Mesothelial cell of epicardium (in vitro differentiated cells): ENCODE measurements at regions not wholly inside any gene's neighbourhood (a gene's known extent, or its start where the extent isn't known, plus 50 kb on each side); places are given as distances from the start of the nearest gene placed in this dataset.
A peak's percentile ranks its signal among the peaks of the same experiment; 100 is the strongest.

Experiments
- DNase-seq, 2 experiments: peaks; one replicate each; pipeline ENCODE4 v3.0.0; 2021; ENCODE audit warnings: low spot score in 2 of 2; ENCODE audit not compliant: unreplicated experiment in 2 of 2
- H3K27ac Mint-ChIP-seq: 2 replicates; pipeline ENCODE4 v1.8.0; 2021; ENCODE audit warnings: mixed read lengths
- H3K27me3 Mint-ChIP-seq: 2 replicates; pipeline ENCODE4 v1.8.0; 2021; ENCODE audit warnings: low read depth, mixed read lengths
- H3K36me3 Mint-ChIP-seq: 2 replicates; pipeline ENCODE4 v1.8.0; 2021; ENCODE audit warnings: mixed read lengths
- H3K4me1 Mint-ChIP-seq: 2 replicates; pipeline ENCODE4 v1.8.0; 2021; ENCODE audit warnings: mixed read lengths
- H3K4me3 Mint-ChIP-seq: 2 replicates; pipeline ENCODE4 v1.8.0; 2021; ENCODE audit warnings: mild to moderate bottlenecking, moderate library complexity, mixed read lengths
- H3K9me3 Mint-ChIP-seq: 2 replicates; pipeline ENCODE4 v1.8.0; 2021; ENCODE audit warnings: mixed read lengths
- TF ChIP-seq, protein P1 (sequence below): fragments of 200-600 bp; sonication (generic); IDR thresholded peaks from one replicate; pipeline ENCODE4 v1.5.0; 2021; ENCODE audit warnings: antibody characterized with exemption; ENCODE audit not compliant: unreplicated experiment

DNA sequence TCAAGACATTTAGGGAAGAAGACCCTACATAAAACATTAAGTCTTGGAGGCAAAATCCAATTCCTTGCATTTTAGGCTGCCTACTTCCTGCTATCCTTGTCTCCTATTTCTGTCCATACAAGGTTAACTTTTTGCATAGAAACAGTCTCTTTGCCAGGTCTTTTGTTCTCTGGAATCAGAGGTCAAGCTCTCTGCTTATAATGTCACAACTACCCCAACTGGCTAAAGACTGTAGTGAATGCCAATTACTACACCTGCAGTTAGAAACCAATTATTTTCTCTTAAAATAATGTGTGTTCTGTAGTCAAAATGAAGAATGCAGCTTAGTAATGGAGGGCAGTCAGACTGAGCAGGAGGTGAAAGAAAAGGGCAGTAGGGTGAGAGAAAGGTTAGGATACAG lies 856.2 kb downstream of the TUSC7 start:
- DNase-seq = no peak
- Mint-ChIP-seq H3K9me3 (peaks cover 7% of the 10 kb centered on the region), H3K4me1 (peaks cover 3% of the 10 kb centered on the region), H3K36me3 (no peaks in the 10 kb centered on the region), H3K4me3 (no peak overlapping the region), H3K27ac (no peak overlapping the region), H3K27me3 (no peaks in the 10 kb centered on the region)
- TF ChIP-seq, protein P1, sequence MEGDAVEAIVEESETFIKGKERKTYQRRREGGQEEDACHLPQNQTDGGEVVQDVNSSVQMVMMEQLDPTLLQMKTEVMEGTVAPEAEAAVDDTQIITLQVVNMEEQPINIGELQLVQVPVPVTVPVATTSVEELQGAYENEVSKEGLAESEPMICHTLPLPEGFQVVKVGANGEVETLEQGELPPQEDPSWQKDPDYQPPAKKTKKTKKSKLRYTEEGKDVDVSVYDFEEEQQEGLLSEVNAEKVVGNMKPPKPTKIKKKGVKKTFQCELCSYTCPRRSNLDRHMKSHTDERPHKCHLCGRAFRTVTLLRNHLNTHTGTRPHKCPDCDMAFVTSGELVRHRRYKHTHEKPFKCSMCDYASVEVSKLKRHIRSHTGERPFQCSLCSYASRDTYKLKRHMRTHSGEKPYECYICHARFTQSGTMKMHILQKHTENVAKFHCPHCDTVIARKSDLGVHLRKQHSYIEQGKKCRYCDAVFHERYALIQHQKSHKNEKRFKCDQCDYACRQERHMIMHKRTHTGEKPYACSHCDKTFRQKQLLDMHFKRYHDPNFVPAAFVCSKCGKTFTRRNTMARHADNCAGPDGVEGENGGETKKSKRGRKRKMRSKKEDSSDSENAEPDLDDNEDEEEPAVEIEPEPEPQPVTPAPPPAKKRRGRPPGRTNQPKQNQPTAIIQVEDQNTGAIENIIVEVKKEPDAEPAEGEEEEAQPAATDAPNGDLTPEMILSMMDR = no peak

DNA sequence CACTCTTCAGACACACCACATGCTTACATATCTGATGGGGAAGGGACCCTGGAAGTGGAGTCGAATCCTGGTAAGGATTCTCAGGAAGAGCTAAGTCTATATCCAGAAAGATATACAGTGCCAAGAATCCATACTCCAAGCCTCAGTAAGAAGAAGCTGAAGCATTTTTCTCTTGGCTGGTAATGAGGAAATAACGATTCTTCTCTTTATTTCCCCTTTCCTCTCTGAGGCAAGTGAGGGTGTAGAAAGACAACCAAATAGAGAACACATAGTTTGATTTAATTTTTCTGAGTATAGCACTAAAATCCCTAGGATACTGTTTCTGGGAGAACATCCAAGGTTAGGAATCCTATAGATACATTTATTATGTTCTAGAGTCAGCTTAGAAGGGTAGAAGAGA lies 857.3 kb downstream of the TUSC7 start:
- Mint-ChIP-seq H3K4me1 (peaks cover 3% of the 10 kb centered on the region), H3K9me3 (peaks cover 7% of the 10 kb centered on the region), H3K27me3 (no peaks in the 10 kb centered on the region), H3K36me3 (no peaks in the 10 kb centered on the region), H3K27ac (no peak overlapping the region), H3K4me3 (no peak overlapping the region)
- no peak for DNase-seq
- TF ChIP-seq, protein P1 = no peak

DNA sequence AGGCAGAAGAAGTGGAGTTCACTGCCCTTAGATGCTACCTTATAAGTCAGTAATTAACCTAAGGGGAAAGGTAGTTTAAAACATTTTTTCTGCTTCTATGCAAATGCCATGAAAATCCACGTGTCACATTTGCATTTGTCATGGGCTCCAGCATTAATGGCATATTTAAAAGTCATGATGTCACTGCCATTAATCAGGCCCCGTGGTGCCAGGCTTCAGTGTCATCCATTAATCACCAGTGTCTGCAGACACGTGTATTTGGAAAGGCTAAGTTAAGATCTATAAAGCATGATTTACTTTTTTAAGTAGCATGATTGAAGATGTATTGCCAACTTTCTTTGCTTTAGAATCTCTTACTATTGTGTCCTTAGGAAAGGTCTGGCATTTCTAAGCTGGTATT lies 857.8 kb downstream of the TUSC7 start:
- TF ChIP-seq, protein P1 = no peak
- no peaks in the 10 kb centered on the region for H3K27me3 Mint-ChIP-seq
- H3K4me3 Mint-ChIP-seq = no peak overlapping the region
- DNase-seq = no peak
- H3K27ac Mint-ChIP-seq = no peak overlapping the region
- peaks cover 7% of the 10 kb centered on the region for H3K9me3 Mint-ChIP-seq
- H3K4me1 Mint-ChIP-seq = peaks cover 3% of the 10 kb centered on the region
- H3K36me3 Mint-ChIP-seq = no peaks in the 10 kb centered on the region

DNA sequence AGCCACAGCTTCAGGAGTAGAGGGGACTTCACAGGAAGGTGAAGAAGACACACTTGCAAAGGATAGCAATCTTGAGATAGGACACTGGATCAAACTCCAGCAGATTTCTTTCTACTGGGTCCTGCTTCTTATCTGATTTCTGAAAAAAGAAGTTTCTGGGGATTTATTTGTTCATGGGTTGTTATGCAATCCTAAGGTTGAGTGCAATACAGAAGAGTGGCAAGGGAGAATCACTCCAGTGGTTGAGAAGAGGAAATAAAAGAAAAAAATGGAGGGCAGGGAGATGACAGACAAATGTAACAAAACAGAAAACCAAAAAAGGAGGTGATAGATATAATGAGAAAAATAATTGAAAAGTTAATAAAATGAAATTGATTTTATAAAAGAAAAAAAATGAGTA lies 858.3 kb downstream of the TUSC7 start:
- H3K4me1 Mint-ChIP-seq = peaks cover 5% of the 10 kb centered on the region
- no peaks in the 10 kb centered on the region for H3K27me3 Mint-ChIP-seq
- H3K4me3 Mint-ChIP-seq = no peak overlapping the region

DNA sequence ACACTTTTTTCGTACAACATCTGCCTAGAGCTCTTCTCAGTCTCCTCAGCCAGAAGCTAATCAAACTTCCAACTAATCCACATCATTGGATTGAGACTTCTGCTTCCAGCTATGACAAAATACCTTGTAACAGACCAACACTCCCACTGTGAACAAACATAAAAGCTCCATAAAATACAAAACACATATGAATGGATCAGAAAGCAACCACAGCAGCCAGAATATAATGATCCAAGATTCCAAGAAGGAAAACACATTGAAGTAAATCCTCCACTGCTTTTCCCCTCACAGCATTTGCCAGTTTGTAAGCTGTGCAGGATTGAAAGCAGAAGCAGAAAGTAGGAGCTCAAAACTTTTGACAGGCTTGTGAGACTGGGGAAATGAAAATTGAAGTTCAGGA lies 863.2 kb downstream of the TUSC7 start:
- Mint-ChIP-seq H3K27me3 (no peaks in the 10 kb centered on the region), H3K4me1 (peaks cover 4% of the 10 kb centered on the region), H3K36me3 (no peaks in the 10 kb centered on the region), H3K9me3 (peaks cover 9% of the 10 kb centered on the region), H3K4me3 (no peak overlapping the region), H3K27ac (peak overlapping the region; percentile 7)
- TF ChIP-seq, protein P1 = no peak
- no peak for DNase-seq

More for the DNA sequence above, 858.3 kb downstream of the TUSC7 start:
- DNase-seq = no peak
- H3K36me3 Mint-ChIP-seq = no peaks in the 10 kb centered on the region
- TF ChIP-seq, protein P1 = no peak
- no peak overlapping the region for H3K27ac Mint-ChIP-seq
- peaks cover 7% of the 10 kb centered on the region for H3K9me3 Mint-ChIP-seq

DNA sequence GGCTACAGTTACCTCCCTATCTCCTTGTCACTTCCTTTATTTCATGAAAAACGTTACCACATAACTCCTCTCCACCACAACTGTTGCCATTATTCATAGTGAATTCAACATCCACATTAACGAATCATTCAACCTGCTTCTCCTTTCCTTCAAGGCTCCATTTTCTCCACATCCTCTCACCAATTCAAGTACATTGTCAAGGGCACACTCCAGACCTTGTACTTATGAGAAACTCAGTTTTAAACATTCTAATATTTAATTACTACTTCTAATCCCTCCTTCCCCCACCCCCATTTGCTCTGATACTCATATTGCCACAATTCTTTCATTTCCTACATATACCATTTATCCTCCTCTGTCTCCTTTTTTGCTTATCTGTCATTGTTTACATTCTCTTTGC lies 871.2 kb downstream of the TUSC7 start:
- Mint-ChIP-seq H3K27me3 (no peaks in the 10 kb centered on the region), H3K9me3 (peaks cover 9% of the 10 kb centered on the region), H3K4me1 (peaks cover 7% of the 10 kb centered on the region), H3K36me3 (no peaks in the 10 kb centered on the region), H3K27ac (no peak overlapping the region), H3K4me3 (no peak overlapping the region)
- no peak for DNase-seq
- TF ChIP-seq, protein P1 = no peak
